ENCODE measurements at regions not wholly inside any gene's neighbourhood (a gene's known extent, or its start where the extent isn't known, plus 50 kb on each side); places are given as distances from the start of the nearest gene placed in this dataset.

- TF ChIP-seq, protein P1, sequence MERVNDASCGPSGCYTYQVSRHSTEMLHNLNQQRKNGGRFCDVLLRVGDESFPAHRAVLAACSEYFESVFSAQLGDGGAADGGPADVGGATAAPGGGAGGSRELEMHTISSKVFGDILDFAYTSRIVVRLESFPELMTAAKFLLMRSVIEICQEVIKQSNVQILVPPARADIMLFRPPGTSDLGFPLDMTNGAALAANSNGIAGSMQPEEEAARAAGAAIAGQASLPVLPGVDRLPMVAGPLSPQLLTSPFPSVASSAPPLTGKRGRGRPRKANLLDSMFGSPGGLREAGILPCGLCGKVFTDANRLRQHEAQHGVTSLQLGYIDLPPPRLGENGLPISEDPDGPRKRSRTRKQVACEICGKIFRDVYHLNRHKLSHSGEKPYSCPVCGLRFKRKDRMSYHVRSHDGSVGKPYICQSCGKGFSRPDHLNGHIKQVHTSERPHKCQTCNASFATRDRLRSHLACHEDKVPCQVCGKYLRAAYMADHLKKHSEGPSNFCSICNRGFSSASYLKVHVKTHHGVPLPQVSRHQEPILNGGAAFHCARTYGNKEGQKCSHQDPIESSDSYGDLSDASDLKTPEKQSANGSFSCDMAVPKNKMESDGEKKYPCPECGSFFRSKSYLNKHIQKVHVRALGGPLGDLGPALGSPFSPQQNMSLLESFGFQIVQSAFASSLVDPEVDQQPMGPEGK (CRISPR knock-in tag; IDR thresholded peaks at IDR 0.05; ENCODE audit: borderline replicate concordance) = no peak
- no peak for TF ChIP-seq TOX (CRISPR knock-in tag; IDR thresholded peaks at IDR 0.05; ENCODE audit: borderline replicate concordance)
- no peak for TF ChIP-seq GLIS3 (CRISPR knock-in tag; IDR thresholded peaks at IDR 0.05)
- TF ChIP-seq ZFP3 (CRISPR knock-in tag; IDR thresholded peaks at IDR 0.05) = no peak
- TF ChIP-seq ARNTL (CRISPR knock-in tag; IDR thresholded peaks at IDR 0.05; ENCODE audit: borderline replicate concordance, low read depth) = no peak
- TF ChIP-seq ZNF8 (CRISPR knock-in tag; IDR thresholded peaks at IDR 0.05) = no peak
- no peak for TF ChIP-seq ZNF565 (CRISPR knock-in tag; conservative IDR thresholded peaks at IDR 0.05; ENCODE audit: low read depth)
- no peak for TF ChIP-seq BACH2 (CRISPR knock-in tag; IDR thresholded peaks at IDR 0.05; ENCODE audit: borderline replicate concordance)
- no peak for TF ChIP-seq ZNF70 (CRISPR knock-in tag; IDR thresholded peaks at IDR 0.05)
- no peak for TF ChIP-seq ISL1 (CRISPR knock-in tag; IDR thresholded peaks at IDR 0.05)
These were observed 363.4 kb downstream of the DAD1 start for GRCh38 chr14:22225516-22226140.
